GM10248 (cell line): ENCODE measurements at regions not wholly inside any gene's neighbourhood (a gene's known extent, or its start where the extent isn't known, plus 50 kb on each side); places are given as distances from the start of the nearest gene placed in this dataset.

Experiments used
- CTCF ChIA-PET: fragments of 300-600 bp; sonication (Branson Sonifier 250); formaldehyde crosslinking; extraction: SDS; loops from one replicate; lab custom pipeline; 2021; ENCODE audit warnings: antibody characterized with exemption; lab: Yijun Ruan, JAX
- POLR2A ChIA-PET: fragments of 350-650 bp; sonication (Branson Sonifier 250); formaldehyde crosslinking; extraction: SDS; loops from one replicate; lab custom pipeline; 2020; ENCODE audit warnings: antibody characterized with exemption; lab: Yijun Ruan, JAX
- DNase-seq: peaks from one replicate; pipeline ENCODE4 v3.0.0; 2012; ENCODE audit errors: extremely low spot score
- CTCF ChIP-seq: IDR thresholded peaks from 2 replicates; pipeline ENCODE4 v1.5.1; 2012; ENCODE audit warnings: mild to moderate bottlenecking, low read depth; ENCODE audit errors: extremely low read depth, missing control alignments, control extremely low read depth

- ChIA-PET POLR2A (no interaction called here), CTCF (interaction anchor here (1.2 kb wide), 1 partner anchor 245 kb away, joined by 3 read pairs; no protein-coding TSS in a partner anchor)
- TF ChIP-seq CTCF: no peak
- no peak for DNase-seq
Measured at GRCh38 chr10:44063686-44064085, 321.2 kb downstream of the CXCL12 start.

- DNase-seq: no peak
- CTCF ChIA-PET: no interaction called here
- no peak for TF ChIP-seq CTCF
Measured at GRCh38 chr10:44060719-44061118, 324.2 kb downstream of the CXCL12 start.

GRCh38 chr10:44060221-44060620 lies 324.7 kb downstream of the CXCL12 start:
- POLR2A ChIA-PET: no interaction called here
- CTCF ChIA-PET: no interaction called here
- no peak for TF ChIP-seq CTCF

More at GRCh38 chr10:44060719-44061118, 324.2 kb downstream of the CXCL12 start:
- POLR2A ChIA-PET: no interaction called here

GRCh38 chr10:44058259-44058658 lies 326.6 kb downstream of the CXCL12 start:
- DNase-seq: no peak
- POLR2A ChIA-PET: no interaction called here
- CTCF ChIA-PET: interaction anchor here (1.0 kb wide), 1 partner anchor 66 kb away, joined by 3 read pairs; no protein-coding TSS in a partner anchor
- TF ChIP-seq CTCF: no peak

More at GRCh38 chr10:44060221-44060620, 324.7 kb downstream of the CXCL12 start:
- DNase-seq: no peak

GRCh38 chr10:44056967-44057805 lies 327.7 kb downstream of the CXCL12 start:
- TF ChIP-seq CTCF: no peak
- DNase-seq: no peak
- POLR2A ChIA-PET: no interaction called here
- CTCF ChIA-PET: no interaction called here

GRCh38 chr10:44056206-44056605 lies 328.7 kb downstream of the CXCL12 start:
- DNase-seq: no peak
- no peak for TF ChIP-seq CTCF
- CTCF ChIA-PET: no interaction called here
- POLR2A ChIA-PET: no interaction called here
